Smooth muscle cell (in vitro differentiated cells): ENCODE measurements at regions not wholly inside any gene's neighbourhood (a gene's known extent, or its start where the extent isn't known, plus 50 kb on each side); places are given as distances from the start of the nearest gene placed in this dataset.

ENCODE experiments used
- DNase-seq: peaks from one replicate; lab custom pipeline; 2025; ENCODE audit not compliant: unreplicated experiment; lab: John Stamatoyannopoulos, UW
- H2AFZ ChIP-seq: fragments of 200-600 bp; sonication (generic); 2 replicates; pipeline ENCODE4 v1.6.0; 2016; ENCODE audit warnings: antibody characterized with exemption, low read depth, mild to moderate bottlenecking
- H3F3A ChIP-seq: fragments of 200-600 bp; sonication (generic); 2 replicates; pipeline ENCODE4 v1.6.0; 2017; ENCODE audit warnings: antibody characterized with exemption, low read depth
- H3K27ac ChIP-seq: fragments of 200-600 bp; sonication (generic); 2 replicates; pipeline ENCODE4 v1.5.1; 2016; ENCODE audit warnings: low read depth, mild to moderate bottlenecking
- H3K27me3 ChIP-seq: fragments of 200-600 bp; sonication (generic); 2 replicates; pipeline ENCODE4 v1.6.1; 2016; ENCODE audit warnings: low read depth, mild to moderate bottlenecking
- H3K36me3 ChIP-seq: fragments of 200-600 bp; sonication (generic); 2 replicates; pipeline ENCODE4 v1.5.1; 2016; ENCODE audit warnings: low read depth
- H3K4me1 ChIP-seq: fragments of 200-600 bp; sonication (generic); 2 replicates; pipeline ENCODE4 v1.5.1; 2016; ENCODE audit warnings: low read depth
- H3K4me2 ChIP-seq: fragments of 200-600 bp; sonication (generic); 2 replicates; pipeline ENCODE4 v1.6.0; 2016; ENCODE audit warnings: mild to moderate bottlenecking
- H3K4me3 ChIP-seq: fragments of 200-600 bp; sonication (generic); 2 replicates; pipeline ENCODE4 v1.5.1; 2016; ENCODE audit warnings: mild to moderate bottlenecking
- H3K79me2 ChIP-seq: fragments of 200-600 bp; sonication (generic); 2 replicates; pipeline ENCODE4 v1.6.0; 2016; ENCODE audit warnings: low read depth, mild to moderate bottlenecking
- H3K9ac ChIP-seq: fragments of 200-600 bp; sonication (generic); 2 replicates; pipeline ENCODE4 v1.6.0; 2016; ENCODE audit warnings: low read depth
- H3K9me3 ChIP-seq: fragments of 200-600 bp; sonication (generic); replicated peaks from 2 replicates; pipeline ENCODE4 v1.5.1; 2016; ENCODE audit warnings: low read depth
- H4K20me1 ChIP-seq: fragments of 200-600 bp; sonication (generic); 2 replicates; pipeline ENCODE4 v1.6.0; 2016; ENCODE audit warnings: low read depth
- WGBS: methylation state at CpG from one replicate; pipeline ENCODE4 v1.1.7; 2016; ENCODE audit warnings: low lambda C conversion rate; 5-methylcytosine and 5-hydroxymethylcytosine counted together
- TF ChIP-seq, protein P1 (sequence below): fragments of 200-600 bp; sonication (generic); IDR thresholded peaks from 2 replicates; pipeline ENCODE4 v1.5.1; 2017; ENCODE audit warnings: borderline replicate concordance, mild to moderate bottlenecking, antibody characterized with exemption; ENCODE audit not compliant: insufficient read depth, poor library complexity, severe bottlenecking

DNA sequence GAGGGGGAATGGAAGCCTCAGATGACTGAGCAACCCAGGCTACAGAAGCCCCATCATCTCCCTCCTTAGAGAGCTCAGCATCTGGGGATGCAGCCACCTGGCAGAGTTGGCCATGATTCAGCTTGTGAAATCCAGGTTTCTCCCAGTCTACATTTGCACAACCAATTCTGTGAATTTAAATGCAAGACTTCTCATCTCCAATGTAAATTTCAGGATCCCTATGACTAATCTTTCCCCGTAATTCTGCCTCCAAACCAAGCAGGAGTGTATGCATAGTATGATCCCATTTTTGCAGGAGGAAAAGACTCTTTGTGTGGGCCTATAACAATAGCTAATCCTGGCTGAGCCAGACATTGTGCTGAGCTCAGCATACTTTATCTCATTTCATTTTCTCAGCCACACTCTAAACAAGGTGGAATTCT is 59.6 kb upstream of the IL17B start:
- H3K4me2 ChIP-seq: no peak overlapping the region
- TF ChIP-seq, protein P1, sequence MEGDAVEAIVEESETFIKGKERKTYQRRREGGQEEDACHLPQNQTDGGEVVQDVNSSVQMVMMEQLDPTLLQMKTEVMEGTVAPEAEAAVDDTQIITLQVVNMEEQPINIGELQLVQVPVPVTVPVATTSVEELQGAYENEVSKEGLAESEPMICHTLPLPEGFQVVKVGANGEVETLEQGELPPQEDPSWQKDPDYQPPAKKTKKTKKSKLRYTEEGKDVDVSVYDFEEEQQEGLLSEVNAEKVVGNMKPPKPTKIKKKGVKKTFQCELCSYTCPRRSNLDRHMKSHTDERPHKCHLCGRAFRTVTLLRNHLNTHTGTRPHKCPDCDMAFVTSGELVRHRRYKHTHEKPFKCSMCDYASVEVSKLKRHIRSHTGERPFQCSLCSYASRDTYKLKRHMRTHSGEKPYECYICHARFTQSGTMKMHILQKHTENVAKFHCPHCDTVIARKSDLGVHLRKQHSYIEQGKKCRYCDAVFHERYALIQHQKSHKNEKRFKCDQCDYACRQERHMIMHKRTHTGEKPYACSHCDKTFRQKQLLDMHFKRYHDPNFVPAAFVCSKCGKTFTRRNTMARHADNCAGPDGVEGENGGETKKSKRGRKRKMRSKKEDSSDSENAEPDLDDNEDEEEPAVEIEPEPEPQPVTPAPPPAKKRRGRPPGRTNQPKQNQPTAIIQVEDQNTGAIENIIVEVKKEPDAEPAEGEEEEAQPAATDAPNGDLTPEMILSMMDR: no peak
- WGBS: 50% methylated on average over 1 of the region's 1 CpG

DNA sequence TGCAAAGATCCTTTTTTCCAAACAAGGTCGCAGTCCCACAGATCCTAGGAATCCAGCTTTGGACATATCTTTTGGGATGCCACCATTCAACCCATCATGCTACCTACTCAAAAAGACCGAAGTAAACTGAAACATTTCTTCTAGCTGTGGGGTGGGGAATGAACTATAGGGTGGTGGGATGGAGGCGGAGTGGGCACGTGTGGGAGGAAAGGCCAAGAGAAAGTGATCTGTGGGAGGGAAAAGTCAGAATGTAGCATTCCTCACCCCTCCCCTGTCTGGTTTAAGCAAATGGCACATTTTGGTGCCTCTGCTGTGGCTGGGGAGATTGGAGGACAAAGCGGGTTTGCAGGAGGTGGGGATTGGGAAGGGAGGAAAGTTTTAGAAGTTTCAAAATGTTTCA is 59.2 kb upstream of the IL17B start:
- 85% methylated on average over 5 of the region's 5 CpGs for WGBS
- no peak overlapping the region for H3K9ac ChIP-seq
- H3K4me2 ChIP-seq: no peak overlapping the region
- no peaks in the 10 kb centered on the region for H3K79me2 ChIP-seq
- H3K4me1 ChIP-seq: no peaks in the 10 kb centered on the region
- no peaks in the 10 kb centered on the region for H3K9me3 ChIP-seq
- no peak overlapping the region for H3K27ac ChIP-seq
- no peak overlapping the region for H3K4me3 ChIP-seq
- no peak overlapping the region for H2AFZ ChIP-seq
- TF ChIP-seq, protein P1: no peak
- DNase-seq: no peak
- peaks cover 15% of the 10 kb centered on the region for H3F3A ChIP-seq
- no peaks in the 10 kb centered on the region for H3K27me3 ChIP-seq
- no peaks in the 10 kb centered on the region for H3K36me3 ChIP-seq
- H4K20me1 ChIP-seq: no peaks in the 10 kb centered on the region

More for the DNA sequence above, 59.6 kb upstream of the IL17B start:
- Histone ChIP-seq H3K27ac (no peak overlapping the region), H3K9me3 (no peaks in the 10 kb centered on the region), H3F3A (peaks cover 11% of the 10 kb centered on the region), H3K79me2 (no peaks in the 10 kb centered on the region), H2AFZ (no peak overlapping the region), H3K4me3 (no peak overlapping the region), H3K27me3 (no peaks in the 10 kb centered on the region), H3K4me1 (no peaks in the 10 kb centered on the region), H3K36me3 (no peaks in the 10 kb centered on the region), H3K9ac (no peak overlapping the region), H4K20me1 (no peaks in the 10 kb centered on the region)
- DNase-seq: no peak

DNA sequence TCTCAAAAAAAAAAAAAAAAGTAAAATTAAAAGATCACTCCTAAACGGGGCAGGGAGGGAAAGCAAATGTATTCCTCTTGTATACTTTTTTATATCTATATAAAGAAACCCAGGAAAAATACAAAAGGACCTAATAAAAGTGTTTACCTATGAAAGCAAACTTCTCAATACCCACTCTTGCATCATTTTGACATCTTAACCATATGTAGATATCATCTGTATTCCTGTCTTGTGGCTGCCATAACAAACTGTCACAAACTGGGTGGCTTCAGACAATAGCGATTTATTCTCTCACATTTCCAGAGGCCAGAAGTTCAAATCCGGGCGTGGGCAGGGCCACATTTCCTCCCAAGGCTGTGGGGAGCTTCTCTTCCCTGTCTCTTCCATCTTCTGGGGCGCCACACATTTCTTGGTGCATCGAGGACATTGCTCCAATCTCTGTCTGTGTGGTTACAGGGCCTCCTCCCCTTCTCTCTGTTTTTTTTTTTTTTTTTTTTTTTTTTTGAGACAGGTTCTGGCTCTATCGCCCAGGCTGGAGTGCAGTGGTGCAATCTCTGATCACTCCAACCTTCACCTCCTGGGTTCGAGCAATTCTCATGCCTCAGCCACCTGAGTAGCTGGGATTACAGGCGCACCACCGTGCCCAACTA is 58.4 kb upstream of the IL17B start:
- no peaks in the 10 kb centered on the region for H3K79me2 ChIP-seq
- no peaks in the 10 kb centered on the region for H3K36me3 ChIP-seq
- H3K9me3 ChIP-seq: no peaks in the 10 kb centered on the region
- no peak overlapping the region for H3K27ac ChIP-seq
- H4K20me1 ChIP-seq: peaks cover 6% of the 10 kb centered on the region
- WGBS: 87% methylated on average over 10 of the region's 10 CpGs
- no peak for DNase-seq
- no peak overlapping the region for H3K9ac ChIP-seq
- H3F3A ChIP-seq: peaks cover 21% of the 10 kb centered on the region
- no peak overlapping the region for H2AFZ ChIP-seq
- H3K4me2 ChIP-seq: no peak overlapping the region
- H3K27me3 ChIP-seq: no peaks in the 10 kb centered on the region
- no peak overlapping the region for H3K4me3 ChIP-seq
- H3K4me1 ChIP-seq: no peaks in the 10 kb centered on the region
- TF ChIP-seq, protein P1: no peak

DNA sequence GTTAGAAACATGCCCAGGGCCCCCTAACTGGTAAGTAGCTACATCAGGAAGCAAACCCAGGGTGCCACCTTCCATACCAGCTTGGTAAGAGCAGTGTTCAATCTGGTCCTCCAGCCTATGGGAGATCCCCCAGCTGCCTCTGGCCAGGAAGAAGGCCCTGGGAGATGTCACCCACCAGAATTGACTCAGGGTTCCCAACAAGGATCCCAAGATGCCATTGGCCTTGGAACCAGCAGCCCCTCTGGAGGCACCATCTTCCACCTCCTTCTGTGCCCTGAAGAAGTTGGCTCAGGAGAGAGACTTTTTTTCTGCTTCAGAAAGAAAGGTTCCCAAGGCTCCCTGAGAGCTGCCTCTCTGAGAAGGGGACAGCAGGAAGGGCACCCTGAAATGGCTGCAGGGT is 56.6 kb upstream of the IL17B start:
- DNase-seq: no peak
- TF ChIP-seq, protein P1: no peak
- H2AFZ ChIP-seq: no peak overlapping the region
- no peak overlapping the region for H3K27ac ChIP-seq
- no peaks in the 10 kb centered on the region for H3K27me3 ChIP-seq
- no peaks in the 10 kb centered on the region for H3K4me1 ChIP-seq
- no peak overlapping the region for H3K9ac ChIP-seq
- H3K4me3 ChIP-seq: no peak overlapping the region
- no peaks in the 10 kb centered on the region for H3K9me3 ChIP-seq
- H4K20me1 ChIP-seq: peaks cover 7% of the 10 kb centered on the region
- no peaks in the 10 kb centered on the region for H3K36me3 ChIP-seq
- H3F3A ChIP-seq: peaks cover 38% of the 10 kb centered on the region
- H3K79me2 ChIP-seq: no peaks in the 10 kb centered on the region
- H3K4me2 ChIP-seq: no peak overlapping the region
